Non-pigmented ciliary epithelial cell (primary cell): ENCODE measurements at regions not wholly inside any gene's neighbourhood (a gene's known extent, or its start where the extent isn't known, plus 50 kb on each side); places are given as distances from the start of the nearest gene placed in this dataset.
"Not testable (repeated sequence)": the region's sequence is repeated elsewhere in the genome, so short reads cannot be mapped to it uniquely, and the experiment has no call there.

Source experiments
- DNase-seq: peaks from one replicate; pipeline ENCODE4 v3.0.0-alpha.2; 2010; ENCODE audit warnings: low read depth

DNA sequence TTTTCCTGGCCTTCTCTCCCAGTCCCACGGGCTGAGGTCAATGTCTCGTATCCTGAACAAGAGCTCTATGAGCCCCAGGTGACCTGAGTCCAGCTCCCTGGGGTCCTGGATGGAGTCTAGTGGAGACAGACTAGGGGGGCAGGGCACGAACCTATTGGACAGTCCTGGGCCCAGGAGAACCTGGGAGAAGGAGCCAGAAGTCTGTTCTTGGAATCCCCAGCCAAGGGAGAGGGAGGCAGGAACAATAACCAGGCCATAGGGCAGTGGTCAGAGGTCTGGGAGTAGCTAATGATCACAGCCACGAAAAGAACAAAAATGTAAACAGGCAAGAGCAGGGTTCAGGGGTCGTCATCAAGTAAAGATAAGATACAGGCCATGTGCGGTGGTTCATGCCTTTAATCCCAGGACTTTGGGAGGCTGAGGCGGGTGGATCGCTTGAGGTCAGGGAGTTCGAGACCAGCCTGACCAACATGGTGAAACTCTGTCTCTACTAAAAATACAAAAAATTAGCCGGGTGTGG lies 60.8 kb downstream of the COPRS start:
- DNase-seq = no peak

DNA sequence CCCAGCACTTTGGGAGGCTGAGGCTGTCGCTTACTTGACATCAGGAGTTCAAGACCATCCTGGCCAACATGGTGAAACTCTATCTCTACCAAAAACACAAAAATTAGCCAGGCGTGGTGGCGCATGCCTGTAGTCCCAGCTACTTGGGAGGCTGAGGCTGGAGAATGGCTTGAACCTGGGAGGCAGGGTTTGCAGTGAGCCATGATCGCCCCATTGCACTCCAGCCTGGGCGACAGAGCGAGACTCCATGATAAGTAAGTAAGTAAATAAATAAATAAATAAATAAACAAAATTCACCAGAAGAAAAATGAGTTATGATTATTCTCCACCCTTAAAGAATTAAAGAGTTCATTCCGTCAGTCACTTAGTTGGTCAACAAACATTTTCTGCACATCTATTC lies 63.1 kb downstream of the COPRS start:
- DNase-seq = not testable (repeated sequence)

DNA sequence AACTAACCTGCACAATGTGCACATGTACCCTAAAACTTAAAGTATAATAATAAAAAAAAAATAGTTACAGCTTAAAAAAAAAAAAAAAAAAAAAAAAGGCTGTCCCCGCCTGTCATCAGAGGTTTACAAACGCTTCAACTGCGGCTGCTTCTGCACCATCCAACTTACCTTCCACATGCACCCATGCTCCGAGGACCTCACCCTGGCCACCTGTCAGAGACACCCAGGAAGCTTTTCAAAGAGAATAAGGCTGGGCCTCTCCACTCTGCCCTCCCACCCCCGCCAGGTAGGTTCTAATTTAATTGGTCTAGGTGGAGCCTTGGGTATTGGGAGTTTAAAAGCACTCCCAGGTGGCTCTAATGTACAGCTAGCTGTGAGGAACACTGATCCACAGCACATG lies 64.9 kb downstream of the COPRS start:
- no peak for DNase-seq

DNA sequence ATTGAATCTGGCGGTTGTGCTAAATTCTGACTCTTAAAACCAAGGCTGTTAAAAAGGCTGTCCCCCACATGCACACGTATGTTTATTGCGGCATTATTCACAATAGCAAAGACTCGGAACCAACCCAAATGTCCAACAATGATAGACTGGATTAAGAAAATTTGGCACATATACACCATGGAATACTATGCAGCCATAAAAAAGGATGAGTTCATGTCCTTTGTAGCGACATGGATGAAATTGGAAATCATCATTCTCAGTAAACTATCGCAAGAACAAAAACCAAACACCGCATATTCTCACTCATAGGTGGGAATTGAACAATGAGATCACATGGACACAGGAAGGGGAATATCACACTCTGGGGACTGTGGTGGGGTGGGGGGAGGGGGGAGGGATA lies 65.4 kb downstream of the COPRS start:
- not testable (repeated sequence) for DNase-seq

DNA sequence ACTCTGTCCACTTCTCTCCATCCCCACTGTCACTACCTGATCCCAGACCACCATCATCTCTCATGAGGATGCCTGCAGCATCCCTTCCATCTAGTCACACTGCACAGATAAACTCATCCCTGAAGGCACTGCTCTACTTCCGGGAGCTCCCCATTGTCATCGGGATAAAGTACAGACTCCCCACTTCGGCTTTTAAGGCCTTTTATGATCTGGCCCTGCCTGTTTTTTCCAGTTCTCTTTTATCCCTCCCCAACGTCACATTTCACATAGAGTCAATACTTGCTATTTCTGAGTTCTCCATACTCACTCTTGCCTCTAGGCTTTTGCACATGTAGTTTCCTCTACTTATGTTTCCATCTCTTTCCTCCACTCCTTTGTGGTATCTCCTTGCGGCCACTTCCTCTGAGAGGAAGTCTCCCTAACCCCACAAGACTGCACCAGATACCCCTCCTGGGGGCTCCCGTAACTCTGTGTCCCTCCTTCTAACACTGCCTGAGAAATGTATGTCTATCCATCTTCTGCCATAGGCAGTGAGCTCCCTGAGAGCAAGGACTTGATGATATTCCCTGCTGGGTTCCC lies 66.9 kb downstream of the COPRS start:
- no peak for DNase-seq

DNA sequence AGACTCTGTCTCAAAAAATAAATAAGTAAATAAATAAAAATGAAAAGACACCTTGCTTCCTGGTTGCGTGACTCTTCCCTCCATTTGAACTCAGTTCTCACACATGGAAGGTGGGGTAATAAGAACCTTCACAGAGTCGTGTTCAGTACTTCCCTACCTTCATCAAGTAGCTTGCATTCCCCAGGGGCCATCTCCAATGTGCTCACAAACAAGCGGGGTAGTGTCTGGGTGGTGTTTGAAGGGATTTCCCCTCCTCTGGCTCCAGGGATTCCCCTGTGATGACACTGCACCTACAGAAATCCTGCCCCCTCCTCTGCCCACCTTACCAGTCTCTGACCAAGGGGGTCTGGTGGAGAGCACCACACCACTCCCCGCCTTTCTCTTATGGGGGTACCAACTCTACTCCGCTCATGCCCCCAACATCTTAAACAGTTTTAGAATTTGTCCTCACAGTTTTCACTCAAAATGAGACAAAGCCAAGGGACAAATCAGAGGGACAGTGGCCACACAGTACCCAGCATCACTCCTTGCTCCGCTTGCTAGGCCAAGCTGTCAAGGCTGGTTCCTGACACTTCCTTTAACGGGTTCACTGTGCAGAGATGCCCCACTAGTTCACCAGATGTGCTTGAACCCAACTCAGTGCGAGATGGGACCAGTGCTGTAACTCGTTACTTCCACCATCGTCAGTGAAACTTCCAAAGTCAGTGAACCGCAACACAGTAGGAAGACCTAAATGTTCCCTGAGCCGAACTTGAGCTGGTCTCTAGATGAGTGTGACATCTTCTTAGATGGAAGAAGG lies 69.1 kb downstream of the COPRS start:
- no peak for DNase-seq

DNA sequence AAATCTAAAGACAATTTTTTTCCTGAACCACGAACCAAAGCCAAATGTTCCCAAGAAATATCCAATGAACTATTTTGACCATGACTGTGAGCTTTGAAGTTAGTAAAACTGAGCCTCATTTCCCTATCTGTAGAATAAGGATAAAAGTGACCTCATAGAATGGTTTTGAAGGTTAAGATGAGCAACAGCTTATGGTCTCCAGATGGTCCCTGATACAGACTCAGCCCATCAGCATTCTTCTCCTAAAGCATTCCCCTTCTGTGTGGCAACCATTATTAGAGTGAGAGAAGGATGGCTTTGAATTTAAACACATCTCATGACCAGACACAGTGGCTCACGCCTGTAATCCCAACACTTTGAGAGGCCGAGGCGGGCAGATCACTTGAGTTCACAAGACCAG lies 70.1 kb downstream of the COPRS start:
- DNase-seq = no peak

DNA sequence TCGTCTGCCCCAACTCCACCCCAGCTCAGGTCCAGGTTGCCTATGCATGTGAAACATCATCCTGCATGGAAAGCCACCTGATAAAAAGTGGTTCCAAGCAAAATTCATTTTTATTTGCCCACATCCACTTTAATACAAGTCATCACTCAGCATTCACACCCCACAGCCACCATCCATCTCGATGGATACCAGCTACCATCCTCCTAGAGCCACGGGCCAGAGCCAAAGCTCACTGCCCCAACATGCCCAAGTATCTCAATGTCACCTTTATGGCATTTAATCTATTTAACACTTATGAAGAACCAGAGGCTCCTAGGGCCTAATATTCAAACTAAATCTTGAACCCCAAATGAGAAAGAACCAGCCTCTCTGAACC lies 70.5 kb downstream of the COPRS start:
- no peak for DNase-seq

DNA sequence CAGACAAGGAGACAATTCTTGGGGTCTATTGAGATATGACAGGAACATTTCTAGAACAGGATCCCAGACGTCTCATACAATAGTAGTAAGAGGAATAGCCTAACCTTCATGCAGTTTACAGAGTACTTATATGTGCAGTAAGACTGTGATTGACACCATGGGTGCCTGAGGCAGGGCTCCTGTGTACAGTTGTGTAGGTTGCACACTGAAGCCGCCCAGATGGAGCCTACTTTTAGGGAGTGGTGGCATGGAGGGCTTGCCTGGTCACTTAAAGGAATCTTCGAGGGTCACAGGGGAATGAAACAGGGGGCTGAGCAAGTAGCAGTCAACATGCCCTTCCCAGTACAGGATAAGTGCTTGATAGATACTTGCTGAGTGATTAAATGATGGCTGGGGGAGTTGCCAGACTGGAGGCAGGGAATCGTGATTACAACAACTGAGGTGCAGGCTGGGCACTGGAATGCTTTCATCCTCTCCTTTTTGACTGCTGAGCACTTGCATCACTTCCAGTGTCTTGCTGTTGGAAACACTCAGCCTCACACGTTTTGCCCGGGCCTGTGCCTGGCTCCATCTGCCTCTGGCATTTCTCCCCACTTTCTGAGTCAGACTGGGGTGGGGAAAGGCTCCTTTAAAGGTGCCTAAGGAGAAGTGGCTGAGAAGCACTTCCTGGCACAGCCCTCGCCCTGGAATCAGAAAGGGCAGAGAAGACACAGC lies 71.0 kb downstream of the COPRS start:
- peak; percentile 49 for DNase-seq

DNA sequence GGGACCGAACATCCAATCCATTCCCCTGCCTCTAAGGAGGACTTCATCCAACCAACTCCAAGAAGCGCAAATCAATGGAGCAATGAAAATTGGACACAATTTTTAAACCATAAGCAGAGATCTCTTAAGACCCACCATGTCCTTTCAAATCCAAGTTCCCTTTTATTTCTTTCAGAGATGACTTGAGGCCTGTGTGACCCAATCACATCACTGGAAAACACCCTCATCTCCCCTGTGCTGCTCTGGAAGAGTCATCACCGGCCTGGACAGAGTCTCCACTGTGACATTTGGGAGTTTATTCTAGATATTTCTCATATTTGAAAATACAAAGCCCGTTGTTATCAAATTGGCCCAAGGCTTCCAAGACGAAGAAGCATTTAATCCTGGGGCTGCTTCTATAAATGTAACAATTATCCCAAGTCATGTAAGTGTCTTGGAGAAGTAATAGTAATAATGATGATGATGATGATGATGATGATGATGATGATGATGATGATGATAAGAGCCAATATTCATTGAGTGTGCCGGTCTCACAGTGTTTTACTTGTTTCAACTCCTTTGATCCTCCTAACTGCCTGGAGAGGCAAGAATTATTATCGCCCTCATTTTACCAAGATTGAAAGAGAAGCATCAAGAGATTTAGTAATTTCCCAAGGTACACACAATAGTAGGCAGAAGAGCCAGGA lies 72.1 kb downstream of the COPRS start:
- DNase-seq = no peak

DNA sequence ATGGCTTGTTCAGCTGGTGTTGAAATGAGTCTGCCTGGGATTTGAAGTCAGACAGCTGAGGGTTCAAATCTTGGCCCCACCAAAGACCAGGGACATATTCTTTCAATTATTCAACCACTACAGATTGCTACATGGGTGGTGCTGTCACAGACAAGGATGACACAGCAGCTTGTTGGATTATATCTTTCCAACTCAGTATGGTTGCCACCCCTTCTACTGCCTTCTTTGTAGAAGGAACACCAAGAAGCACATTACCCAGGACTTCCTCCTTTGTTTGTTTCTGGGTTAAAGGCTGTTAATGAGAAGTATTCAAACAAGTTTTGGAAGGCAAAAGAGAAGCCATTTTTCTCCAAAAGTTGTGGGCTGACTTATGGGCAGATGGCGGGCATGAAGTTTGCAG lies 78.6 kb downstream of the COPRS start:
- no peak for DNase-seq

DNA sequence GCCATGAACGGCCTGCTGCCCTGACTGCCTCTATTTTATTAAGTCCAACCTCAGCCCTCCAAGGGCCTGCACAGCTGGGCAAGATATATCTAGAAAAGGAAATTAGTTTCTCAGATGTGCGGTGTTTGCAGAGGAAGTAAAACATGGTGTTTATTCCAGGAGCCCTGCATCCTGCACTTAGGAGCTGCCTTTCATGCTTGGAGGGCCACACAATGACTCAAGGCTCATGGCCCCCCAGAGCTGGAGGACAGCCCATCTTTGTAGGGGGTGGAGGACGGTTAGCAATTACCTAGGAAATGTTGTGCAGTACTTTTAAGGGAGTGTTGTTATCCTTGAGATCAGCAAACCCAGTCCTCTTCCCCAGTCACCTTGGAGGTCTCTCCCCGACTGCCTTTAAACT lies 80.5 kb downstream of the COPRS start:
- no peak for DNase-seq

DNA sequence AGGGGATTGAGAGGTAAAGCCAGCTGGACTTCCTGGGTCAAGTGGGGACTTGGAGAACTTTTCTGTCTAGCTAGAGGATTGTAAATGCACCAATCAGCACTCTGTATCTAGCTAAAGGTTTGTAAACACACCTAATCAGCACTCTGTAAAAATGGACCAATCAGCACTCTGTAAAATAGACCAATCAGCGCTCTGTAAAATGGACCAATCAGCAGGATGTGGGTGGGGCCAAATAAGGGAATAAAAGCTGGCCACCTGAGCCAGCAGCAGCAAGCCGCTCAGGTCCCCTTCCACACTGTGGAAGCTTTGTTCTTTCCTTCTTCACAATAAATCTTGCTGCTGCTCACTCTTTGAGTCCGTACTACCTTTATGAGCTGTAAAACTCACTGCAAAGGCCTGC lies 87.7 kb downstream of the COPRS start:
- DNase-seq = not testable (repeated sequence)

DNA sequence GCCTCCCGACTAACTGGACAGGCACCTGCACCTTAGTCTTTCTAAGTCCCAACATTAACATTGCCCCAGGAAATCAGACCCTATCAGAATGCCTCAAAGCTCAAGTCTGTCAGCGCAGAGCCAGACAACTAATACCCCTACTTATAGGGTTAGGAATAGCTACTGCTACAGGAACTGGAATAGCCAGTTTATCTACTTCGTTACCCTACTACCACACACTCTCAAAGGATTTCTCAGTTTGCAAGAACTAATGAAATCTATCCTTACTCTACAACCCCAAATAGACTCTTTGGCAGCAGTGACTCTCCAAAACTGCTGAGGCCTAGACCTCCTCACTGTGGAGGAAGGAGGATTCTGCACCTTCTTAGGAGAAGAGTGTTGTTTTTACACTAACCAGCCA lies 88.5 kb downstream of the COPRS start:
- DNase-seq = not testable (repeated sequence)

DNA sequence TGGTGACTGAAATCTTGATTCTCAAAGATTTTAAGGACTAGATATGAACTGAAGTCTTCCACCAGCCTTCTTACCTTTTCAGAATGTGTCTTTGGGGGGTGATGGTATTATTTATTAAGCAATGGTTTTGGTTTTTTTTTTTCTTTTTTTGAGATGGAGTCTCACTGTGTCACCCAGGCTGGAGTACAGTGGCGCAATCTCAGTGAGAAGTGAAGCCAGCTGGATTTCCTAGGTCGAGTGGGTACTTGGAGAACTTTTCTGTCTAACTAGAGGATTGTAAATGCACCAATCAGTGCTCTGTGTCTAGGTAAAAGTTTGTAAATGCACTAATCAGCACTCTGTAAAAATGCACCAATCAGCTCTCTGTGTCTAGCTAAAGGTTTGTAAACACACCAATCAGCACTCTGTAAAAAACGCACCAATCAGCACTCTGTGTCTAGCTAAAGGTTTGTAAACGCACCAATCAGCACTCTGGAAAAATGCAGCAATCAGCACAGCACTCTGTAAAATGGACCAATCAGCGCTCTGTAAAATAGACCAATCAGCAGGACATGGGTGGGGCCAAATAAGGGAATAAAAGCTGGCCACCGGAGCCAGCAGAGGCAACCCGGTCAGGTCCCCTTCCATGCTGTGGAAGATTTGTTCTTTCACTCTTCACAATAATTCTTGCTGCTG lies 97.1 kb downstream of the COPRS start:
- DNase-seq = not testable (repeated sequence)

DNA sequence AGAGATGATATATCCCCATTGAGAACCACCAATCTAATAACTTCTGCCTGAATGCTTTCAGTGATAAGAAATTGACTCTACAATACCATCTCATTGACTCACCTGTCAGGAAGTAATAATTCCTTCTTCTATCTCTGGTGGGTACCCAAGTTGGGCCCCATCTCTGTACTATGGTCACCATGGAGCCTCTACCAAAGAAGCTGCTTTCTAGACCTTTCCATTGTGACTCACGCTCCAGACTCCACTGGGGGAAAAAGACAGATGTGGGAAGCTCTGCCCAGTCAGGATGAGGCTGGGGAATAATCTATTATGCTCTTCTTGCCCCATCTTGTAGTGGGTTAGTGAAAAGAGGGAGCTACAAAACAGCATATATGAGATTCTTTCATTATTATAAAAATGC lies 100.4 kb downstream of the COPRS start:
- DNase-seq = no peak

DNA sequence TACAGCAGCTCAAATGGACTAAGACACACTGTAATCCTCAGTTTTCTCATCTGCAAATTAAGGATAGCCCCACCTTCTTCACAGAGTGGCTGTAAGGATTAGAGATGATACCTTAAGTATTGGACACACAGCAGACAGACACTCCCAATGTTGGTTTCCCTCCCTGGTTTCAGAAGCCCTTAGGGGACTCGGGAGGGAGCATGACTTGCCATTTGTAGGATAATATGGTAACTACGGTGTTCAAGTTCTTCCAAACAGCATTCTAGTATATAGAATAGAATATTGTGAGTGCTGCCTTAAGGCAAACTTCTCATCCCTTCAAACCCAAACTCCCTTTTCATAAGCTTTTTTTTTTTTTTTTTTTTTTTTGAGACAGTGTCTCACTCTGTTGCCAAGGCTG lies 101.9 kb downstream of the COPRS start:
- no peak for DNase-seq

DNA sequence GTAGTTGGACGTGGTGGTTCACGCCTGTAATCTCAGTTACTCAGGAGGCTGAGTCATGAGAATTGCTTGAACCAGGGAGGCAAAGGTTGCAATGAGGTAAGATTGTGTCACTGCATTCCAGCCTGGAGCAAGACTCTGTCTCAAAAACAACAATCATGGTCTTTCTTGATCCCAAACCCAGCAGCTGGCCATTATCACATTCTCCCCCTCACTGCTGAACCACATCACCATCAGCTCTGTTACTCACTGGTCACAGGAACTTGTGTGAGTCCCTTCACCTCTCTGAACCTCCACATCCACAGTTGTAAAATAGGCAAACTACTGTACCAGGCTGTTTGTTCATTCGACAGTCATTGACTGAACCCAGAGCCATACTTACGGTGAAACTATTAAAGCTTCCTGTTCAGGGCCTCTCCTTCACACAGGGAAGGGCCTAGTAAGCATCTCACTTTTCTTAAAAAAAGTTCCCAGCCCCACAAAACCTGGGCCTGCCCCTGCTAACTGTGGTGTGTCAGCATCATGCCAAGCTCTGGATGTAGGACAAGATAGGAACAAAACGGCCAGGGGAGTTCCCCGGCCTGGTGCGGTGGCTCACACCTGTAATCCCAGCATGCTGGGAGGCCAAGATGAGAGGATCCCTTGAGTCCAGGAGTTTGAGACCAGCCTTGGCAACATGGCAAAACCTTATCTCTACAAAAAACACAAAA lies 104.7 kb downstream of the COPRS start:
- DNase-seq = peak; percentile 96

DNA sequence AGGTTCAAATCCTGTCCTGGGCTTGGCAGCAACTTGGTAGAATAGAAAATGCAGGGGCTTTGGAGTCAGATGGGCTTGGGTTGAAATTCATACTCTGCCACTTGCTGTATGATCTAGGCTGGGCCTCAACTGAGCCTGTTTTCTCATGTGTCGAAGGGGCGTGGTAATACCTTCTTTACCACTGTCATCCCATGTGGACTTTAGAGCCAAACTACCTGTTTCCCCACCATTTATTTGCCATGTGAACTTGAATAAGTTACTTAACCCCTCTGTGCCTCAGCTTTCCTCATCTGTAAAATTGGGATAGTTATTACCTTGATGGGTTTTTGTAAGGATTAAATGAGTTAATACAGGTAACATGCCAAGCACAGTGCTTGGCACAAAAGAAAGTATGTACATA lies 106.0 kb downstream of the COPRS start:
- DNase-seq = no peak

DNA sequence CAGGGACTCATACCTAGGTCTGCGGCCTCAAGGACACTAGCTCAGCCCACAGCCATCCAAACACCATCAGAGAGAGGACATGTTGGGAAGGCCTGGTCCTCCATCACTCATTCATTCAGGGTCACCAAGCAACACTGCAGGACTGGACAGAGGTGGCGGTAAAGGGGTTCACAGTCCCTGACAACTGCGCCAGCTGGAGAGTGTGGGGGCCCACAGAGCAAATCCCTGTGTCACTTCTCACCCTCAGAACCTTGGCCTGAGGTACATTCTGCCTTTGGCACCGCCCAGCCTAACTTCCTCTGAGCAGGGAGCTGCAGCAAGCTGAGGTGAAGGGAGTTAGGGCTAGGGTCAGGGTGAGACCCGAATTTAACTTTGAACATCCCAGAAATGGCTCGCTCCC lies 106.5 kb downstream of the COPRS start:
- no peak for DNase-seq

DNA sequence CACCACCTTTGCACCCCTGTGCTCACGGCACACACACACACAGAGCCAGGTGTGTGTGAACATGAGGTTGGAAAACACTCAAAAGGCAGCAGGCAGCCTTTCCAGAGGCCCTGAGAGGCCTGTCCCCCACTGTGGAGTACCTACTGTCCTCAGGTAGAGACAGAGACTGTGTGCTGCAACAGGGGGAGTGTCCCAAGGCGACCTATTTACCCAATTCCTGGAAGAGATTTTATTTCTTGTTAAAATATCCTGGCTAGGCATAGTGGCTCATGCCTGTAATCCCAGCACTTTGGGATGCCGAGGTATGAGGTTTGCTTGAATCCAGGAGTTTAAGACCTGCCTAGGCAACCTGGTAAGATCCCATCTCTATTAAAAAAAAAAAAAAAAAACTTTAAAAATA lies 108.5 kb downstream of the COPRS start:
- no peak for DNase-seq
